ENCODE measurements at regions not wholly inside any gene's neighbourhood (a gene's known extent, or its start where the extent isn't known, plus 50 kb on each side); places are given as distances from the start of the nearest gene placed in this dataset.

- TF ChIP-seq, protein P1, sequence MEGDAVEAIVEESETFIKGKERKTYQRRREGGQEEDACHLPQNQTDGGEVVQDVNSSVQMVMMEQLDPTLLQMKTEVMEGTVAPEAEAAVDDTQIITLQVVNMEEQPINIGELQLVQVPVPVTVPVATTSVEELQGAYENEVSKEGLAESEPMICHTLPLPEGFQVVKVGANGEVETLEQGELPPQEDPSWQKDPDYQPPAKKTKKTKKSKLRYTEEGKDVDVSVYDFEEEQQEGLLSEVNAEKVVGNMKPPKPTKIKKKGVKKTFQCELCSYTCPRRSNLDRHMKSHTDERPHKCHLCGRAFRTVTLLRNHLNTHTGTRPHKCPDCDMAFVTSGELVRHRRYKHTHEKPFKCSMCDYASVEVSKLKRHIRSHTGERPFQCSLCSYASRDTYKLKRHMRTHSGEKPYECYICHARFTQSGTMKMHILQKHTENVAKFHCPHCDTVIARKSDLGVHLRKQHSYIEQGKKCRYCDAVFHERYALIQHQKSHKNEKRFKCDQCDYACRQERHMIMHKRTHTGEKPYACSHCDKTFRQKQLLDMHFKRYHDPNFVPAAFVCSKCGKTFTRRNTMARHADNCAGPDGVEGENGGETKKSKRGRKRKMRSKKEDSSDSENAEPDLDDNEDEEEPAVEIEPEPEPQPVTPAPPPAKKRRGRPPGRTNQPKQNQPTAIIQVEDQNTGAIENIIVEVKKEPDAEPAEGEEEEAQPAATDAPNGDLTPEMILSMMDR (IDR thresholded peaks at IDR 0.05) = no peak
- TF ChIP-seq POLR2A (IDR thresholded peaks at IDR 0.05) = no peak
- WGBS, 2 donors = 86 to 89% methylated on average over 4 of the region's 4 CpGs
- Histone ChIP-seq H3K27me3 (no peaks in the 10 kb centered on the region), H3K9me3 (no peaks in the 10 kb centered on the region), H3K4me3 (replicated peaks in 1 of 3) (no peak overlapping the region), H3K27ac (no peak overlapping the region), H3K4me1 (no peaks in the 10 kb centered on the region), H3K36me3 (no peaks in the 10 kb centered on the region)
- intact Hi-C loops (cut with DNase I) = no loop called here
- no peak for DNase-seq
Observed at GRCh38 chr4:74640111-74640903, 154.0 kb downstream of the BTC start.

GRCh38 chr4:74642006-74642405 lies 152.3 kb downstream of the BTC start:
- intact Hi-C loops (cut with DNase I) = no loop called here

GRCh38 chr4:74649193-74649592 lies 145.1 kb downstream of the BTC start:
- H3K27ac ChIP-seq = no peak overlapping the region
- H3K36me3 ChIP-seq = no peaks in the 10 kb centered on the region
- no peaks in the 10 kb centered on the region for H3K27me3 ChIP-seq
- TF ChIP-seq, protein P1 (IDR thresholded peaks at IDR 0.05) = no peak
- TF ChIP-seq POLR2A (IDR thresholded peaks at IDR 0.05) = no peak
- DNase-seq = no peak
- intact Hi-C loops (cut with DNase I) = no loop called here
- H3K4me1 ChIP-seq = no peaks in the 10 kb centered on the region
- H3K4me3 ChIP-seq (replicated peaks in 1 of 3) = no peak overlapping the region
- 80 to 90% methylated on average over 1 of the region's 1 CpG for WGBS, 2 donors
- no peaks in the 10 kb centered on the region for H3K9me3 ChIP-seq

More at GRCh38 chr4:74642006-74642405, 152.3 kb downstream of the BTC start:
- H3K4me1 ChIP-seq = no peaks in the 10 kb centered on the region
- H3K9me3 ChIP-seq = no peaks in the 10 kb centered on the region
- 65 to 75% methylated on average over 1 of the region's 1 CpG for WGBS, 2 donors
- no peaks in the 10 kb centered on the region for H3K36me3 ChIP-seq
- no peak for DNase-seq
- no peak overlapping the region for H3K27ac ChIP-seq
- TF ChIP-seq, protein P1 (IDR thresholded peaks at IDR 0.05) = no peak
- H3K27me3 ChIP-seq = no peaks in the 10 kb centered on the region
- no peak overlapping the region for H3K4me3 ChIP-seq (replicated peaks in 1 of 3)

- H3K4me3 ChIP-seq (replicated peaks in 1 of 3) = no peak overlapping the region
- no peaks in the 10 kb centered on the region for H3K9me3 ChIP-seq
- H3K27ac ChIP-seq = no peak overlapping the region
- H3K27me3 ChIP-seq = no peaks in the 10 kb centered on the region
- DNase-seq = no peak
- H3K4me1 ChIP-seq = no peaks in the 10 kb centered on the region
- intact Hi-C loops (cut with DNase I) = no loop called here
- H3K36me3 ChIP-seq = no peaks in the 10 kb centered on the region
- TF ChIP-seq, protein P1 (IDR thresholded peaks at IDR 0.05) = no peak
- no peak for TF ChIP-seq POLR2A (IDR thresholded peaks at IDR 0.05)
Observed at GRCh38 chr4:74651198-74651597, 143.1 kb downstream of the BTC start.

DNA sequence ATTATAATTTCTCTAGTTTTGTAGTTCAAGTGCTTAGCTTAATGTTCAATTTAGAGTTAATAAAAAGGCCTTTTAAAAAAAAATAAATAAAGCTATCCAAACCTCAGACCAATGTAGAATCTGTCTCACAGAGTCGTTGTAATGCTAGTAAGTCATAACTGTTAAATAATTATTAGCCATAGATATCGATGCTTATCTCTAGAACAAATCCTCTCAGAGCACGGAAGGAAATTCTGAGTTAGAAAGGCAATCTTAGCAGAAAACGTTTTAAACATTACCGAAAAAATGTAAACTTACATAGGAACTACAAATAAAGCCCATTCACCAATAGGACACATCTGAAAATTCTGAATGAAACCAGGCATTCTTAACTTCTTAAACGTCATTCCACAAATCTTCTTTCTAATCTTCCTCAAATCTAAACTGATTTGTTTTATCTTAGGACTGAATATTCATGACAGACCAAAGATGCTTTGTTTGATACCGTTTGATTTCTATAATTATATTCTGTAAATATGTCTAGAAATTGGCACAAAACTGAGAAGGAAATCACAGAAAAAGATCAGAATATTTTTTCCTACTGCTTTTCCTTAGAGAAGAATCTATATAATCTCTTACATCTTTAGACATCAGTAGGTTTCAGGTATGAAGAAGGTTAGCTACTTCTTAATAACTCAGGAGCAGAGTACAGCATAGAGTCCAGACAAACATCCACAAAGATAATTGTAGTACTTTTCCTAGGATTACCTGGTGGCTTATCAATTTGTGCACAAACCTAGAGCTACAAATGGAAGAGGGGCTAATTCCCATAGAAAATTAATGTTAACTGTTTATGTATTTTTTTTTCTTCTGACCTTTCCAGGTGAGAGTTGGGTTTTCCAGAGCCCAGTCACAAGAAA lies 140.7 kb downstream of the BTC start:
- intact Hi-C loops (cut with DNase I) = no loop called here
- TF ChIP-seq POLR2A (IDR thresholded peaks at IDR 0.05) = no peak
- TF ChIP-seq, protein P1 (IDR thresholded peaks at IDR 0.05) = no peak
- Histone ChIP-seq H3K4me3 (replicated peaks in 1 of 3) (no peak overlapping the region), H3K36me3 (no peaks in the 10 kb centered on the region), H3K4me1 (no peaks in the 10 kb centered on the region), H3K9me3 (no peaks in the 10 kb centered on the region), H3K27me3 (no peaks in the 10 kb centered on the region), H3K27ac (no peak overlapping the region)
- WGBS, 2 donors = 80 to 82% methylated on average over 7 of the region's 7 CpGs
- DNase-seq = no peak
